Mesendoderm (in vitro differentiated cells): ENCODE measurements at regions not wholly inside any gene's neighbourhood (a gene's known extent, or its start where the extent isn't known, plus 50 kb on each side); places are given as distances from the start of the nearest gene placed in this dataset.

ENCODE experiments used
- DNase-seq: peaks from one replicate; pipeline ENCODE4 v3.0.0; 2013
- H2AK5ac ChIP-seq: 2 replicates; pipeline ENCODE4 v1.6.1; 2013; ENCODE audit warnings: low read length, inconsistent platforms
- H2BK120ac ChIP-seq: 2 replicates; pipeline ENCODE4 v1.6.1; 2013; ENCODE audit warnings: low read depth, mild to moderate bottlenecking, low read length, moderate library complexity, mixed read lengths
- H2BK15ac ChIP-seq: replicated peaks from 2 replicates; pipeline ENCODE4 v1.6.1; 2013; ENCODE audit warnings: low read depth, mild to moderate bottlenecking, moderate library complexity
- H2BK5ac ChIP-seq: 2 replicates; pipeline ENCODE4 v1.6.1; 2013; ENCODE audit warnings: low read length, inconsistent platforms
- H3K18ac ChIP-seq: 2 replicates; pipeline ENCODE4 v1.6.1; 2013; ENCODE audit warnings: mild to moderate bottlenecking, low read length, mixed read lengths
- H3K23ac ChIP-seq: one replicate; pipeline ENCODE4 v1.6.1; 2013; ENCODE audit warnings: low read length
- H3K27ac ChIP-seq: 2 replicates; pipeline ENCODE4 v1.5.1; 2013; ENCODE audit warnings: low read depth, mild to moderate bottlenecking, inconsistent platforms, low read length, moderate library complexity
- H3K27me3 ChIP-seq: 2 replicates; pipeline ENCODE4 v1.6.1; 2013; ENCODE audit warnings: low read length, control low read depth, mild to moderate bottlenecking, inconsistent platforms; ENCODE audit not compliant: insufficient read depth, poor library complexity
- H3K36me3 ChIP-seq: 2 replicates; pipeline ENCODE4 v1.6.1; 2013; ENCODE audit warnings: low read length, inconsistent platforms; ENCODE audit not compliant: control insufficient read depth, insufficient read depth
- H3K4ac ChIP-seq: one replicate; pipeline ENCODE4 v1.6.1; 2013; ENCODE audit warnings: low read depth, mild to moderate bottlenecking, low read length, moderate library complexity
- H3K4me1 ChIP-seq: 2 replicates; pipeline ENCODE4 v1.6.1; 2013; ENCODE audit warnings: low read depth, low read length, inconsistent platforms; ENCODE audit not compliant: control insufficient read depth
- H3K4me2 ChIP-seq: 2 replicates; pipeline ENCODE4 v1.6.1; 2013; ENCODE audit warnings: low read length
- H3K4me3 ChIP-seq: 2 replicates; pipeline ENCODE4 v1.5.1; 2013; ENCODE audit warnings: mild to moderate bottlenecking, low read length
- H3K56ac ChIP-seq: one replicate; pipeline ENCODE4 v1.6.1; 2013; ENCODE audit warnings: low read length
- H3K79me1 ChIP-seq: 2 replicates; pipeline ENCODE4 v1.6.1; 2013; ENCODE audit warnings: low read length, inconsistent platforms
- H3K79me2 ChIP-seq: 2 replicates; pipeline ENCODE4 v1.6.1; 2013; ENCODE audit warnings: mild to moderate bottlenecking, low read length; ENCODE audit not compliant: control insufficient read depth, insufficient read depth
- H3K9ac ChIP-seq: 2 replicates; pipeline ENCODE4 v1.6.1; 2013; ENCODE audit warnings: low read length, inconsistent platforms
- H4K5ac ChIP-seq: one replicate; pipeline ENCODE4 v1.6.1; 2013; ENCODE audit warnings: low read length
- H4K8ac ChIP-seq: one replicate; pipeline ENCODE4 v1.6.1; 2013; ENCODE audit warnings: low read depth, mild to moderate bottlenecking, control low read depth, low read length, moderate library complexity
- WGBS: extraction: QIAGEN DNeasy Blood & Tissue Kit; methylation state at CpG from one replicate; pipeline ENCODE4 v1.1.7; 2013; ENCODE audit warnings: low lambda C conversion rate, missing lambda C conversion rate; ENCODE audit not compliant: insufficient coverage; ENCODE audit errors: extremely low coverage; 5-methylcytosine and 5-hydroxymethylcytosine counted together

DNA sequence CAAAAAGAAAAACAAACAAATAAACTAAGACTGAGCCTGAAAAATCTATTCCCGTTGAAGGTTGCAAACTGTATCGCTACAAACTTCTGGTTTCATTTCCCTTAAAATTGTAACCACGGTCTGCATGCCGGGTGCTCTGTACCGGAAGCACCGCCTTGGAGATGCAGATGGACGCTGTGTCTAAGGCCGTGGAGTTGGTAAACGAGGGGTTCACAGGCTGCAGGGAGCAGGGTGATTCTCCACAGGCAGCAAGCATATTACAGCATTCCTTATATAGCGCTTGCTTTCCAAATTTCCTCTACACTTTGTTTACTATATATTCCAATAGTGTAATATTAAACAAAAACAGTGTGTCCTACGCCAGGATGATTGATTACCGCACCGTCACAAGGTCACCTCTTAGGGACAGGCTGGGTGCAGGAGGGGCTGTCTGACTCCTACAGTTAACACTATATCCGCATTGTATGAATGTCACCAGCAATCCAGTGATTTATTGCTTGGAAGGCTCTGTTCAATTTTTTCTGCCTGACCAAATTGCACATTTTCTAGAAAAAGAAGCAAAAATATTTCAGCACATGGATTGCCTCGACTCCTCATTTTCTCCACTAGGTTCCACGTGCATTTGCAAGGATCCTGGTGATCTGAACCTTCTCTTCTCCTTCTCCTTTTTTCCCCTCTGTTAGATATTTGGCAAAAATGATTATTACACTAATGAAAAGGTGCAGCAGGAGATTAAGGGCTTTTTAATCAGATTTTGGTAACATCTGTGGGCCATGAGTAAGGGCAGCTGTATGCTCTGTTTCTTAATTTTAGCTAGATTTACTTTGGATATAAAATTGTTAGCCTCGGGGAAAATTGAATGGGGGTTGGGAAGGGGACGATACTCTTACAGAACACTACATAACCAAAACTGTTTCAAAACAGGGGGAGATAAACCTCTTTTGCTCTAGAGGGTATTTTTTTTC lies 325.8 kb upstream of the MGMT start:
- Histone ChIP-seq H4K5ac (no peak overlapping the region), H3K27me3 (no peaks in the 10 kb centered on the region), H3K18ac (no peak overlapping the region), H2AK5ac (no peak overlapping the region), H3K4me1 (no peaks in the 10 kb centered on the region), H2BK120ac (no peak overlapping the region), H2BK5ac (no peak overlapping the region), H3K56ac (no peak overlapping the region), H3K4me2 (no peak overlapping the region), H3K36me3 (no peaks in the 10 kb centered on the region), H3K9ac (no peak overlapping the region), H3K23ac (no peak overlapping the region), H3K79me2 (no peaks in the 10 kb centered on the region), H3K4ac (no peak overlapping the region), H2BK15ac (no peak overlapping the region), H4K8ac (no peak overlapping the region), H3K27ac (no peak overlapping the region), H3K4me3 (no peak overlapping the region), H3K79me1 (no peaks in the 10 kb centered on the region)
- DNase-seq = no peak
- WGBS = no CpG with 5 or more reads among the region's 18 CpGs

DNA sequence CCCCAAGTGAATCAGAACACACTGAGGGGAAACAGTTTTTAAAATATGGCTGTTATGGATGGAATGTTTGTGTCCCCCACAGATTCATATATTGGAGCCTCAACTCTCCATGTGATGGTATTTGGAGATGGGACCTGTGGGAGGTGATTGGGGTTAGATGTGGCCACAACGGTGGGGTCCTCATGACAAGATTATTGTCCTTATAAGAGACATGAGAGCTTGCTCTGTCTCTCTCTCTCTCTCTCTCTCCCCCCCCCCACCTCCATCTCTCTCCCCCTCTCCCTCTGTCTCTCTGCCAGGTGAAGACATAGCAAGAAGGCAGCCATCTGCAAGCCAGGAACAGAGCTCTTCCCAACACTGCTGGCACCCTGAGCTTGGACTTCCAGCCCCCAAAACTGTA lies 315.8 kb upstream of the MGMT start:
- no peaks in the 10 kb centered on the region for H3K36me3 ChIP-seq
- no peak overlapping the region for H3K4me3 ChIP-seq
- no peak overlapping the region for H3K27ac ChIP-seq
- no peak overlapping the region for H3K56ac ChIP-seq
- no CpG with 5 or more reads among the region's 1 CpG for WGBS
- no peak overlapping the region for H3K18ac ChIP-seq
- DNase-seq = no peak
- no peak overlapping the region for H2BK15ac ChIP-seq
- no peak overlapping the region for H3K4ac ChIP-seq
- H2BK120ac ChIP-seq = no peak overlapping the region
- no peak overlapping the region for H4K5ac ChIP-seq
- H3K23ac ChIP-seq = no peak overlapping the region
- no peaks in the 10 kb centered on the region for H3K4me1 ChIP-seq
- no peaks in the 10 kb centered on the region for H3K79me2 ChIP-seq
- no peak overlapping the region for H3K4me2 ChIP-seq
- H3K27me3 ChIP-seq = no peaks in the 10 kb centered on the region
- no peak overlapping the region for H3K9ac ChIP-seq
- no peak overlapping the region for H2AK5ac ChIP-seq
- no peak overlapping the region for H2BK5ac ChIP-seq
- H3K79me1 ChIP-seq = no peaks in the 10 kb centered on the region
- H4K8ac ChIP-seq = no peak overlapping the region

DNA sequence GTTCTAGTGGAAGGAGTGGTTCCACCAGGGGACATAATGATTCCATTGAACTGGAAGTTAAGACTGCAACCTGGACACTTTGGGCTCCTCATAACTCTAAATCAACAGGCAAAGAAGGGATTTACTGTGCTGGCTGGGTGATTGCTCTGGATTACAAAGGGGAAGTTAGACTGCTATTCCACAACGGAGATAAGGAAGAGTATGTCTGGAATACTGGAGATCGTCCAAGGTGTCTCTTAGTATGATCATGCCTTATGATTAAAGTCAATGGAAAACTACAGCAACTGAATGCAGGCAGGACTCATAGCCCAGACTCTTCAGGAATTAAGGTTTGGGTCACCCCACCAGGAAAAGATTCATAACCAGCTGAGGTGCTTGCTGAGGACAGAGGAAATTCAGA lies 310.6 kb upstream of the MGMT start:
- no peak overlapping the region for H2BK5ac ChIP-seq
- no peaks in the 10 kb centered on the region for H3K36me3 ChIP-seq
- no peak overlapping the region for H3K18ac ChIP-seq
- H3K9ac ChIP-seq = no peak overlapping the region
- H3K4me1 ChIP-seq = peaks cover 2% of the 10 kb centered on the region
- DNase-seq = no peak
- no peak overlapping the region for H2BK120ac ChIP-seq
- H2AK5ac ChIP-seq = no peak overlapping the region
- no peak overlapping the region for H3K56ac ChIP-seq
- H4K8ac ChIP-seq = no peak overlapping the region
- H3K4me2 ChIP-seq = no peak overlapping the region
- no peak overlapping the region for H4K5ac ChIP-seq
- H3K27ac ChIP-seq = no peak overlapping the region
- no peak overlapping the region for H3K23ac ChIP-seq
- no peak overlapping the region for H3K4ac ChIP-seq
- WGBS = no CpG with 5 or more reads among the region's 2 CpGs
- H3K27me3 ChIP-seq = no peaks in the 10 kb centered on the region
- H2BK15ac ChIP-seq = no peak overlapping the region
- H3K79me2 ChIP-seq = no peaks in the 10 kb centered on the region
- H3K4me3 ChIP-seq = no peak overlapping the region
- H3K79me1 ChIP-seq = no peaks in the 10 kb centered on the region

DNA sequence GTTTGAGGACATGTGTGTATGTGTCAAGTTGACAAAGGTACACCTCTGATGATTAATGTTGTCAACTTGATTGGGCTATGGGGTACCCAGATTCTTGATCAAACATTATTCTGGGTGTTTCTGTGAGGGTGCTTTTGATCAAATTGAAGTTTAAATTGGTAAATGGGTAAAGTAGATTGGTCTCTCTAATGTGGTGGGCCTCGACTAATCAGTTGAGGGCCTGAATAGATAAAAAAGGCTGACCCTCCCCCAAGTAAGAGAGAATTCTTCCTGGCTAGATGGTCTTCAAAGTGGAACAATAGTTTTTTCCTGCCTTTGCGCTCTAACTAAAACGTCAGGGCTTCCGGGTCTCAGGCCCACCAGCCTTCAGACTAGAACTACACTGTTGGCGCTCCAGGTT lies 309.9 kb upstream of the MGMT start:
- H2BK120ac ChIP-seq = no peak overlapping the region
- no peak overlapping the region for H2BK15ac ChIP-seq
- no peak overlapping the region for H4K5ac ChIP-seq
- no peak overlapping the region for H3K9ac ChIP-seq
- H3K23ac ChIP-seq = no peak overlapping the region
- H3K4ac ChIP-seq = no peak overlapping the region
- no peak overlapping the region for H2BK5ac ChIP-seq
- H3K79me2 ChIP-seq = no peaks in the 10 kb centered on the region
- H3K27ac ChIP-seq = no peak overlapping the region
- no peaks in the 10 kb centered on the region for H3K79me1 ChIP-seq
- no peak overlapping the region for H2AK5ac ChIP-seq
- no peak overlapping the region for H3K18ac ChIP-seq
- no peak overlapping the region for H4K8ac ChIP-seq
- no peak overlapping the region for H3K4me3 ChIP-seq
- H3K36me3 ChIP-seq = no peaks in the 10 kb centered on the region
- H3K27me3 ChIP-seq = no peaks in the 10 kb centered on the region
- H3K56ac ChIP-seq = no peak overlapping the region
- H3K4me1 ChIP-seq = peaks cover 2% of the 10 kb centered on the region
- no CpG with 5 or more reads among the region's 5 CpGs for WGBS
- DNase-seq = no peak
- no peak overlapping the region for H3K4me2 ChIP-seq

DNA sequence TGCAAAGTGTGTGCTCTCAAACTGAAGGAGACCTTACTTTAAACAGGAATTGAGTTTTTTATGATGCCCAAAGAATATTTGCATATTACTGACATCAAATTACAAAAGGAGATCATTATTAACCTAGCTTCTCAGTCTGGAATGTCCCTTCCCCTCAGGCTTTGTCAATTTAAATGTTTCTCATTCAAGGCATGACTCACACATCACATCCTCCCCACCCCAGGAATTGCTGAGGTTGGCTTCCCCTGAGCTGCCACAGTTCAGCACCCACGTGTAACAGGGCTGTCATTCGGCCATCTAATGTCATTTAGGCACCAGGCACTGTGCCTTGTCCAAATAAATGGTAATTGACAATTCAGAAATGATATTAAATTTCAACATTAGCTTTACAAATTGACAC lies 305.9 kb upstream of the MGMT start:
- no peak overlapping the region for H3K23ac ChIP-seq
- H2BK15ac ChIP-seq = no peak overlapping the region
- H3K79me2 ChIP-seq = no peaks in the 10 kb centered on the region
- no peak overlapping the region for H2AK5ac ChIP-seq
- no peak overlapping the region for H4K8ac ChIP-seq
- H3K27ac ChIP-seq = no peak overlapping the region
- no peak overlapping the region for H3K56ac ChIP-seq
- no peak overlapping the region for H4K5ac ChIP-seq
- no peak overlapping the region for H3K9ac ChIP-seq
- no peak overlapping the region for H3K4ac ChIP-seq
- no peaks in the 10 kb centered on the region for H3K36me3 ChIP-seq
- WGBS = no CpG with 5 or more reads among the region's 2 CpGs
- no peak overlapping the region for H3K4me2 ChIP-seq
- no peak overlapping the region for H3K4me3 ChIP-seq
- no peak overlapping the region for H2BK5ac ChIP-seq
- H3K79me1 ChIP-seq = no peaks in the 10 kb centered on the region
- H3K27me3 ChIP-seq = no peaks in the 10 kb centered on the region
- peak; percentile 95 for DNase-seq
- peaks cover 2% of the 10 kb centered on the region for H3K4me1 ChIP-seq
- H3K18ac ChIP-seq = no peak overlapping the region
- H2BK120ac ChIP-seq = no peak overlapping the region

DNA sequence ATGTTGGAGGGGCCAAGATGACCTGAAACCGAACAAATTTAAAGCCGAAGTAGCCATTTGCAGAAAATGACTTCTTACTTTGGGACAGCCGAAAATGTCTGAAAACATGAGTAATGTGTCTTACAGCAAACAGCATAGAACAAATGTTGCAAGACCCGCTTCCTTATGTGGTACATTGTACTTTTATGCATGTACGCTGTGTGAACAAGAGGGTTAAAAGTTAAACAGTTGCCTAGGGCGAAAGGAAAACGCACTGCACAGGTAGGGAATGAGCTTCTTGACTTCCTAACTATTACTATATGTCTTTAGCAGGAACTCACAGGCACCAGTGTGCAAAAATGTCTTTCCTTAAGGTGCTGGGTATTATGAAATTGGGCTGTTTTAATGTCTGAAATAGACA lies 303.5 kb upstream of the MGMT start:
- H3K4ac ChIP-seq = no peak overlapping the region
- no peak overlapping the region for H4K5ac ChIP-seq
- H2AK5ac ChIP-seq = no peak overlapping the region
- no peak overlapping the region for H3K4me3 ChIP-seq
- no peak overlapping the region for H3K4me2 ChIP-seq
- H2BK15ac ChIP-seq = no peak overlapping the region
- DNase-seq = no peak
- no peak overlapping the region for H3K18ac ChIP-seq
- no CpG with 5 or more reads among the region's 7 CpGs for WGBS
- no peak overlapping the region for H3K56ac ChIP-seq
- H3K36me3 ChIP-seq = no peaks in the 10 kb centered on the region
- no peak overlapping the region for H3K27ac ChIP-seq
- H3K27me3 ChIP-seq = no peaks in the 10 kb centered on the region
- no peak overlapping the region for H4K8ac ChIP-seq
- H3K9ac ChIP-seq = no peak overlapping the region
- H2BK120ac ChIP-seq = no peak overlapping the region
- peaks cover 2% of the 10 kb centered on the region for H3K4me1 ChIP-seq
- no peaks in the 10 kb centered on the region for H3K79me1 ChIP-seq
- H2BK5ac ChIP-seq = no peak overlapping the region
- H3K23ac ChIP-seq = no peak overlapping the region
- H3K79me2 ChIP-seq = no peaks in the 10 kb centered on the region
